K562 (cell line): ENCODE measurements at regions not wholly inside any gene's neighbourhood (a gene's known extent, or its start where the extent isn't known, plus 50 kb on each side); places are given as distances from the start of the nearest gene placed in this dataset.
A peak's percentile ranks its signal among the peaks of the same experiment; 100 is the strongest.
"Not testable (repeated sequence)": the region's sequence is repeated elsewhere in the genome, so short reads cannot be mapped to it uniquely, and the experiment has no call there.

Experiments
- ATAC-seq: fragments of 200-7000 bp; cut with Tn5 transposase; 3 replicates; pipeline ENCODE4 v1.9.1; 2020; ENCODE audit warnings: moderate library complexity
- BruUV-seq: library from RNA; stranded (reverse); fragments of 400-500 nt; replicated peaks from 2 replicates; lab custom pipeline; 2021; lab: Mats Ljungman, UMichigan
- CTCF ChIA-PET: fragments of 300-600 bp; formaldehyde crosslinking; extraction: SDS; loops from one replicate; lab custom pipeline; 2021; ENCODE audit warnings: low intra/inter-chr PET ratio; lab: Yijun Ruan, JAX
- POLR2A ChIA-PET: fragments of 300-600, 350-650 bp; sonication (Branson Sonifier 250); formaldehyde crosslinking; extraction: SDS; loops from one replicate; lab custom pipeline; 2021; ENCODE audit warnings: antibody characterized with exemption, inconsistent platforms; lab: Yijun Ruan, JAX
- DNase-seq, 4 experiments: peaks; one replicate each; pipeline versions ENCODE4 v3.0.0 to v3.0.0-alpha.2; 2011 to 2018; ENCODE audit warnings: low spot score in 3 of 4, mixed read lengths in 3 of 4; ENCODE audit errors: extremely low read depth in 1 of 4
- FAIRE-seq: peaks from 2 replicates; lab custom pipeline; 2011; peaks lifted over from hg19 to GRCh38; lab: Jason Lieb, UNC
- H2AFZ ChIP-seq: 2 replicates; pipeline ENCODE4 v1.6.0; 2011; ENCODE audit warnings: low read depth, low read length, control low read depth, inconsistent platforms
- H3K27ac ChIP-seq: fragments of 200-600 bp; 3 replicates; pipeline ENCODE4 v1.8.0; 2011; ENCODE audit warnings: low read depth, mild to moderate bottlenecking, control low read depth, inconsistent platforms, low read length, moderate library complexity, mixed read lengths; ENCODE audit errors: extremely low read depth
- H3K27me3 ChIP-seq, 2 experiments: fragments of 300-600 bp in 1 of 2; 2 replicates in 1 of 2; 3 replicates in 1 of 2; pipeline versions ENCODE4 v1.6.0 to v1.8.0; 2011; ENCODE audit warnings: inconsistent platforms in 2 of 2, low read length in 2 of 2, mild to moderate bottlenecking in 1 of 2, mixed read lengths in 1 of 2, moderate library complexity in 1 of 2; ENCODE audit not compliant: control insufficient read depth in 2 of 2, insufficient read depth in 2 of 2
- H3K36me3 ChIP-seq: fragments of 300-600 bp; 3 replicates; pipeline ENCODE4 v1.8.0; 2011; ENCODE audit warnings: mild to moderate bottlenecking, low read length, inconsistent platforms; ENCODE audit not compliant: control insufficient read depth, insufficient read depth
- H3K4me1 ChIP-seq, 2 experiments: fragments of 200-600 bp in 1 of 2; replicated peaks in 1 of 2; 2 replicates in 1 of 2; 3 replicates in 1 of 2; pipeline versions ENCODE4 v1.5.1 to v1.8.0; 2011; ENCODE audit warnings: inconsistent platforms in 2 of 2, low read length in 2 of 2, mild to moderate bottlenecking in 1 of 2, mixed read lengths in 1 of 2, moderate library complexity in 1 of 2; ENCODE audit not compliant: control insufficient read depth in 2 of 2, insufficient read depth in 2 of 2
- H3K4me2 ChIP-seq: 2 replicates; pipeline ENCODE4 v1.6.1; 2011; ENCODE audit warnings: low read length, control low read depth, inconsistent platforms, mixed read lengths; ENCODE audit not compliant: insufficient read depth
- H3K4me3 ChIP-seq: fragments of 200-600 bp; sonication (generic), shearing (Covaris generic); 2 replicates; pipeline ENCODE4 v1.5.1; 2016; ENCODE audit warnings: control low read depth, inconsistent platforms
- H3K79me2 ChIP-seq: fragments of 200-600 bp; 3 replicates; pipeline ENCODE4 v1.8.0; 2011; ENCODE audit warnings: low read length, inconsistent platforms; ENCODE audit not compliant: control insufficient read depth, insufficient read depth
- H3K9ac ChIP-seq, 2 experiments: 2 replicates each; pipeline versions ENCODE4 v1.6.0 to v1.6.1; 2011; ENCODE audit warnings: low read depth in 2 of 2, low read length in 2 of 2, control low read depth in 1 of 2, inconsistent platforms in 1 of 2, mild to moderate bottlenecking in 1 of 2, mixed read lengths in 1 of 2; ENCODE audit not compliant: insufficient read depth in 1 of 2
- H3K9me1 ChIP-seq: one replicate; pipeline ENCODE4 v1.6.0; 2011; ENCODE audit warnings: inconsistent platforms, mild to moderate bottlenecking, low read length, moderate library complexity; ENCODE audit not compliant: control insufficient read depth, insufficient read depth
- H3K9me3 ChIP-seq: replicated peaks from 2 replicates; pipeline ENCODE4 v1.5.1; 2011; ENCODE audit warnings: low read depth, low read length, inconsistent platforms; ENCODE audit not compliant: control insufficient read depth, insufficient read depth
- H4K20me1 ChIP-seq: replicated peaks from 2 replicates; pipeline ENCODE4 v1.6.1; 2011; ENCODE audit warnings: low read length, inconsistent platforms, mixed read lengths; ENCODE audit not compliant: control insufficient read depth, insufficient read depth
- LARP7 ChIP-seq: fragments of 450-650 bp; IDR thresholded peaks from 2 replicates; pipeline ENCODE4 v1.6.1; 2016
- SPI1 ChIP-seq: IDR thresholded peaks from 2 replicates; pipeline ENCODE4 v1.6.1; 2011; ENCODE audit warnings: low read depth, low read length, control low read depth, borderline replicate concordance
- WGBS: fragments of 100-300 bp; shearing (Covaris generic); methylation state at CpG from one replicate; pipeline ENCODE4 v1.1.6; 2016; ENCODE audit warnings: low coverage, mixed read lengths; ENCODE audit not compliant: insufficient coverage; ENCODE audit errors: missing lambda C conversion rate; 5-methylcytosine and 5-hydroxymethylcytosine counted together
- in situ Hi-C: fragments of 300-500 bp; cut with MboI; formaldehyde crosslinking; loops from 4 replicates; pipeline ENCODE4 v1.15.0; 2018; ENCODE audit warnings: inconsistent platforms, mixed read lengths
- intact Hi-C: fragments of 100-400 bp; cut with micrococcal nuclease; formaldehyde crosslinking; loops from 2 replicates; pipeline ENCODE4 v1.14.2; 2022
- TF ChIP-seq, protein P1 (sequence below): fragments of 450-650 bp; formaldehyde crosslinking; IDR thresholded peaks from 2 replicates; pipeline ENCODE4 v1.4.0; 2020; ENCODE audit warnings: mild to moderate bottlenecking, mixed read lengths

DNA sequence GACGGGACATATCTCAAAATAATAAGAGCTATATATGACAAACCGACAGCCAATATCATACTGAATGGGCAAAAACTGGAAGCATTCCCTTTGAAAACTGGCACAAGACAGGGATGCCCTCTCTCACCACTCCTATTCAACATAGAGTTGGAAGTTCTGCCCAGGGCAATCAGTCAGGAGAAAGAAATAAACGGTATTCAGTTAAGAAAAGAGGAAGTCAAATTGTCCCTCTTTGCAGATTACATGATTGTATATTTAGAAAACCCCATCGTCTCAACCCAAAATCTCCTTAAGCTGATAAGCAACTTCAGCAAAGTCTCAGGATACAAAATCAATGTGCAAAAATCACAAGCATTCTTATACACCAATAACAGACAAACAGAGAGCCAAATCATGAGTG lies 211.5 kb downstream of the MEMO1 start:
- WGBS: 0% methylated on average over 3 of the region's 4 CpGs
- H3K9me3 ChIP-seq, H3K9ac ChIP-seq, H2AFZ ChIP-seq, H3K27ac ChIP-seq, ATAC-seq, H3K4me2 ChIP-seq, H3K4me1 ChIP-seq, in situ Hi-C loops, DNase-seq, CTCF ChIA-PET, BruUV-seq, H3K9me1 ChIP-seq, FAIRE-seq, H3K27me3 ChIP-seq, H3K36me3 ChIP-seq, POLR2A ChIA-PET, intact Hi-C loops, H3K4me3 ChIP-seq, H3K79me2 ChIP-seq, H4K20me1 ChIP-seq: not testable (repeated sequence)
- peak; percentile 63; the same call in 1 of the 2 replicates for TF ChIP-seq SPI1

DNA sequence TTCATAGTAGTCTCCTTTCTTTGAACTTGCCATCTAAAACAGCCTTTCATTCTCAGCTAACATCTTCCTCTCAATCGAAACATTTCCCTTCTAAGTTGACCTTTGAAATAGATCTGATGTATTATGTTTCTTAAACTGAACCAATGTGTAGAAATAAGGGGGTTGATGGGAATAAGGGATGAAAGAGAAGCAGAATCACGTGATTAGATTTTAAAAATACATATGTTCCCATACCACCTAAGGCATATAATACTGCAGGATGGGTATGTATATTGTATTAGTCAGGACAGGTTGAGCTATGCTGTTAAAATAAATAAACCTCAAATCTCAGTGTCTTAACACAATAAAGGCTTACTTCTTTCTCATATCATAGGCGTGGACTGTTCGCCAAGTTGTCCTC lies 207.5 kb upstream of the SRD5A2 start:
- H4K20me1 ChIP-seq: no peaks in the 10 kb centered on the region
- H2AFZ ChIP-seq: no peak overlapping the region
- H3K9me1 ChIP-seq: no peaks in the 10 kb centered on the region
- TF ChIP-seq LARP7: no peak
- TF ChIP-seq, protein P1, sequence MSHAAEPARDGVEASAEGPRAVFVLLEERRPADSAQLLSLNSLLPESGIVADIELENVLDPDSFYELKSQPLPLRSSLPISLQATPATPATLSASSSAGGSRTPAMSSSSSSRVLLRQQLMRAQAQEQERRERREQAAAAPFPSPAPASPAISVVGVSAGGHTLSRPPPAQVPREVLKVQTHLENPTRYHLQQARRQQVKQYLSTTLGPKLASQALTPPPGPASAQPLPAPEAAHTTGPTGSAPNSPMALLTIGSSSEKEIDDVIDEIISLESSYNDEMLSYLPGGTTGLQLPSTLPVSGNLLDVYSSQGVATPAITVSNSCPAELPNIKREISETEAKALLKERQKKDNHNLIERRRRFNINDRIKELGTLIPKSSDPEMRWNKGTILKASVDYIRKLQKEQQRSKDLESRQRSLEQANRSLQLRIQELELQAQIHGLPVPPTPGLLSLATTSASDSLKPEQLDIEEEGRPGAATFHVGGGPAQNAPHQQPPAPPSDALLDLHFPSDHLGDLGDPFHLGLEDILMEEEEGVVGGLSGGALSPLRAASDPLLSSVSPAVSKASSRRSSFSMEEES (CRISPR knock-in tag): peak; percentile 84
- POLR2A ChIA-PET: no interaction called here
- H3K27ac ChIP-seq: no peak overlapping the region
- H3K4me3 ChIP-seq: no peak overlapping the region
- FAIRE-seq: no peak
- no peaks in the 10 kb centered on the region for H3K27me3 ChIP-seq
- DNase-seq: no peak
- no peak overlapping the region for H3K4me2 ChIP-seq
- H3K36me3 ChIP-seq: no peaks in the 10 kb centered on the region
- intact Hi-C loops: no loop called here
- H3K9ac ChIP-seq: no peak overlapping the region
- ATAC-seq: no peak
- BruUV-seq: no TSS peak
- no peaks in the 10 kb centered on the region for H3K9me3 ChIP-seq
- CTCF ChIA-PET: no interaction called here
- 2% methylated on average over 4 of the region's 4 CpGs for WGBS
- in situ Hi-C loops: no loop called here
- H3K79me2 ChIP-seq: no peaks in the 10 kb centered on the region
- no peaks in the 10 kb centered on the region for H3K4me1 ChIP-seq
